HPDE6-E6E7 (cell line): ENCODE measurements at regions not wholly inside any gene's neighbourhood (a gene's known extent, or its start where the extent isn't known, plus 50 kb on each side); places are given as distances from the start of the nearest gene placed in this dataset.
A peak's percentile ranks its signal among the peaks of the same experiment; 100 is the strongest.

Experiments used
- DNase-seq: peaks from one replicate; pipeline ENCODE4 v3.0.0; 2011; ENCODE audit warnings: missing footprints; ENCODE audit errors: extremely low spot score

- DNase-seq: no peak
Observed at GRCh38 chr12:124630791-124631313, 63.4 kb upstream of the NCOR2 start.

- DNase-seq: no peak
Observed at GRCh38 chr12:124629789-124630480, 62.5 kb upstream of the NCOR2 start.

GRCh38 chr12:124629117-124629516, 61.7 kb upstream of the NCOR2 start:
- no peak for DNase-seq

GRCh38 chr12:124627956-124628355, 60.5 kb upstream of the NCOR2 start:
- no peak for DNase-seq

- DNase-seq: no peak
Observed at GRCh38 chr12:124626971-124627411, 59.6 kb upstream of the NCOR2 start.

- peak; percentile 79 for DNase-seq
Observed at GRCh38 chr12:124625867-124626675, 58.7 kb upstream of the NCOR2 start.

GRCh38 chr12:124624823-124625222, 57.4 kb upstream of the NCOR2 start:
- DNase-seq: no peak

- DNase-seq: no peak
Observed at GRCh38 chr12:124623344-124624035, 56.1 kb upstream of the NCOR2 start.

- no peak for DNase-seq
Observed at GRCh38 chr12:124622764-124623163, 55.4 kb upstream of the NCOR2 start.

- no peak for DNase-seq
Observed at GRCh38 chr12:124622331-124622730, 54.9 kb upstream of the NCOR2 start.

- no peak for DNase-seq
Observed at GRCh38 chr12:124621296-124621660, 53.9 kb upstream of the NCOR2 start.

- peak; percentile 67 for DNase-seq
Observed at GRCh38 chr12:124620606-124621295, 53.3 kb upstream of the NCOR2 start.

GRCh38 chr12:124618291-124618902, 51.0 kb upstream of the NCOR2 start:
- DNase-seq: no peak

GRCh38 chr12:124617615-124618014, 50.2 kb upstream of the NCOR2 start:
- DNase-seq: no peak
